HuH-7 (cell line): ENCODE measurements at regions not wholly inside any gene's neighbourhood (a gene's known extent, or its start where the extent isn't known, plus 50 kb on each side); places are given as distances from the start of the nearest gene placed in this dataset.

Experiments
- DNase-seq: peaks from one replicate; pipeline ENCODE4 v3.0.0; 2011; ENCODE audit warnings: low spot score

DNA sequence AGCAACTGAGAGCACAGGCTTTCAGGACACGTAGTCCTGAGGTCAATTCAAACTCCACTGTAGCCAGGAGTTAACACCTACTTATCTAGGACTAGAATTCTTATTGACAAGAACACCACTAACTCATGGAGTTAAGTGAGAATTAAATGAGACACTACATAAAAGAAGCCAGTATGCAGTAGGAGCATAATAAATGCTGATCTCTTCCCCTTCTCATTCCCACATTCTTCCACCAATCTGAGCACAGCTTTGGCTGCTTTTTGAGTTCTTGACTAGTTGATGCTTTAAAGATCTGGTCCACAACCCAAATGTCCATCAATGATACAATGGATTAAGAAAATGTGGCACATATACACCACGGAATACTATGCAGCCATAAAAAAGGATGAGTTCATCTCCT is 55.2 kb downstream of the TTC32 start:
- no peak for DNase-seq

DNA sequence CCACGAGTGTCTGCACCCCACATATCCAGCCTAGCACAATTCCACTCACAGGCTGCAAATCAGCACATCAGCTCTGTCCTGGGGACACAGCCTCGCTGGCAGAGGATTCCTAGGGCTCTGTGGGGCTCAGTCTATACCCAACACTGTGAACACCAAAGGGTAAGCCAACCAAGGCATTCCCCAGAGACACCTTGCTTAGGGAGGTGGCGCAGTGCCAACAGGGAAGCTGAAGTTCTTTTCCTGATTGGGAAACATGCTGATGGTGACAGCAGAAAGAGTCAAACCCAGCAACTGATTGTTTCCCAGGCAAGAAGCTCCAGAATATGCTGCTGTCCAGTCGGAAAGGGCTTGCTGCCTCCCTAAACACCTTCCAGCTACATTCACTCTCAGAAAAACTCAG is 55.8 kb downstream of the TTC32 start:
- DNase-seq: no peak

DNA sequence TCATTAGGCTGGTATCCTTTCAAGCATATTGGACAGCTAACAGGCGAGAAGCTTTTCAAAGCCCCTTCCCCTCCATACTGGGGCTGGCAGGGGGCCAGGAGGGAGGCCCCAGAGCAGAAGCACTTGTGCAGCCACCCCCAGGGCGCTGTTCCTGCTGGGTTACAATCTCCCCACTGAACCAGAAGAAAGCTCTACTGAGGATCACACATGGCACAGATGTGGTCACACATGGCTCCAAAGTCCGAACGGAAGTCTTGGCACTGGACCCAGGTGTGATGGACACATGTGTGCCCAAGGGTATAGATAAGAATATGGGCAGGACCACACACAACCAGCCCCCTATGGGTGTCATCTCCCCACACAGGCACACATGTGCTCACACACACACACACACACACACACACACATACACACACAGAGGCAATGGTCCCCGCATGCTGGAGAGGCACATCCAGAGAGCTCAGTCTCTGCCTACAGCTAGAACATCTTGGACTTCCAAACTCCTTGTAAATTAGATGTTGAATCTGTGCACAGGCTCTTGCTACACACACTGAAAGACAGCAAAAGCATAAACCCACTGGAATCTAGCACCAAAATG is 56.4 kb downstream of the TTC32 start:
- no peak for DNase-seq

DNA sequence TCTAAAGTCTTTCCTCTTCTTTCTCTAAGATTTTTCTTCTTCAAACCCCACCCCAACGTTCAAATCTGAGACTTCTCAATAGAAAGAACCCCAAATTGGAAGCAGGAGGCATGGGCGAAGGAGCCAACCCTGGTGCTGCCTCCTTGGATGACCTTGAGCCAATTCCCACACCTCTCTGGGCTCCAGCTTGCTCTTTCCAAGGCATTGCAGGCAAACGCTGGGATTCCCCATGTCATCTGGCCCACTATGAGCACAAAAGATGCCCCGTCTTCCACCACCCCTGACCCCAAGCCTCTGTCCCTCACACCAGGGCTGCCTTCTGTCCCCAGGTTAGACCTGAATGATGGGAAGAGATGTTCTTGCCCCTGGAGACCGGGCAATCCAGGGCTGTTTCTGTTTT is 57.0 kb downstream of the TTC32 start:
- no peak for DNase-seq

DNA sequence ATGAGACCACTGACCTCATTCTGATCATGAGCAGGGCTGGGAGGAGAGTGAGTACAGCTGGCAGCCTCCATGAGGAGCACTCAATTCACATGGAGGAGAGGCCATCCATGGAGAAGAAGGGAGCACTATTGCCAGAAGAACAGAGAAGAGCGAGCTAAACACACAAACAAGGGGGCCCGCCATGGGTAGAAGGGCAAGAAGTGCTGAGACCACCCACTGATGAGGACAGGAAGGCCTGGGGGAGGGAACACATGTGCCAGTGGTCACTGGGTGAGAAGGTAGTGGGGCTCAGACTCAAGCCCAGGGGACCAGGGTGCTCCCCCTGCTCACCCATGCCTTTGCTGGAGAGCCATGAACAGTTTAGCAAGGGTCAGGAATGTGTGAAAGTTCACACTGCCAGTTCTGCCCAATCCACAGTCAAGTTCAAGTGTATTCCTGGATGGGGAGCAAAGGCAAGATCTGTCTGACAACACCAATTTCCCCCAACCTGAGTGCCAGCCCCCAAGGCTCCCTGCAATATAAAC is 57.7 kb downstream of the TTC32 start:
- DNase-seq: no peak

DNA sequence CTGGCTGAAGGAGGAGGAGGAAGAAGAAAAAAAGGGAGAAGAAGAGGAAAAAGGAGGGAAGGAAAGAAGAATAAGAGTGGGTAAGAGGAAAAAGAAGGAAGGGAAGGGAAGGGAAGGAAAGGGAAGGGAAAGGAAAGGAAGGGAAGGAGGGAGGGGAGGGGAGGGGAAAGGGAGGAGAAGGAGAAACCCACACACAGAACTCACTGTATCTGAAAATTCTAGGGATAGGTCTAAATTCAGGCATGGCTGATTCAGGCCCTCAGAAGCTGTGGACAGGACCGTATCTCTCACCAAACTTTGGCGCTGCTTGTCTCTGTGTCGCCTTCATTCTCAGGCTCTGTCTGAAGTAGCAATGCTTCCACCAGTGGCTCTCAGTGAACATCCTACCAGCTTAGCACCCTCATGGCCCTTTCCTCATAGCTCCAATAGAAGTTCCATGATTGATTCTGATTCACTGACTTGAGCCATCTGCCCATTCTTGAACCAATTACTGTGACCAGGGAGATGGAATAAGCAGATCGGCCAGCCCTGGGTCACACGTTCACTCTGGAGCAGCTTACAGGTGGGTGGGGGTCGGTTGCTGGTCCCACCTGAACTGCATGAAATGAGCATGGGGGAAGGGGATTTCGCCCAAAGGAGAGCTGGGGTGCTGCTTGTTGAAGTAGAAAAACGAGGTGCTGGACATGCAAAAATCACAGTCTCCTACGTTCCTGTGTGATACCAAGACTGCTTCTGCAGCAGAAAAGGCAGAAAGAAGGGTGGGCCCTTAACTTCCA is 59.7 kb downstream of the TTC32 start:
- DNase-seq: no peak

DNA sequence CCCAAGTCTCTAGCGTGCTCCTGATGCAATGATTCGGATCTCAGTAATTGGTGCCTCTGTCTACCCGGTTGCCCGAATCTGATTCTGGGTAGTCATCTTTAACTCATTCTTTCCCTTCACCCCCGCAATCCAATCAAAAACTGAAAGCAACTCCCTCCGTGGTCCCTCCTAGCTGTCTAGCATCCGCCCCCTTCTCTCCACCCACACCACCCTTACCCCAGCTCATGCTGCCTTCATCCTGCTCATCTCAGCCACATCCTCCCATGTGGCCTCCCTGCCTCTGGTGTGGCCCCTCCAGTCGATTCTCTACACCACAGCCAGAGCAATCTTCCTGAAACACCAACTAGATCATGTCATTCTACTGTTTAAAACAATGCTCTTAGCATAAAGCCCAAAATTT is 62.3 kb downstream of the TTC32 start:
- DNase-seq: no peak

DNA sequence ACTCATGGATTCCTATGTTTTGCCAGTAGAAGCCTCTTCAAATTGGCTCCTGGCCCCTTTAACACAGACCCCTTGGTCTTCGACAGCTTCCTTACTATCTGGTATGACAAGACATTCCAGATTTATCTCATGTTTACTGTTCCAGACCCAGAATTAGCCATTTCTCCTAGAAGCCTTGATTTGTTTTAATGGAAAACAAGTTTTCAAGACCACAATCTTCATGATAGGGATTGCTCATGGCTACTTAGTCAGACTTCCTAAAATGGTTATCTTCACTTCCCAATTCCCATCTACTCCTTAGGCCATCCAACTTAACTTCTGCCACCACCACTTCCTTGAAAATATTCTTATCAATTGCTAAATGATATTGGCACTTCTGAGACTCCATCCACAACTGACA is 63.2 kb downstream of the TTC32 start:
- DNase-seq: no peak

DNA sequence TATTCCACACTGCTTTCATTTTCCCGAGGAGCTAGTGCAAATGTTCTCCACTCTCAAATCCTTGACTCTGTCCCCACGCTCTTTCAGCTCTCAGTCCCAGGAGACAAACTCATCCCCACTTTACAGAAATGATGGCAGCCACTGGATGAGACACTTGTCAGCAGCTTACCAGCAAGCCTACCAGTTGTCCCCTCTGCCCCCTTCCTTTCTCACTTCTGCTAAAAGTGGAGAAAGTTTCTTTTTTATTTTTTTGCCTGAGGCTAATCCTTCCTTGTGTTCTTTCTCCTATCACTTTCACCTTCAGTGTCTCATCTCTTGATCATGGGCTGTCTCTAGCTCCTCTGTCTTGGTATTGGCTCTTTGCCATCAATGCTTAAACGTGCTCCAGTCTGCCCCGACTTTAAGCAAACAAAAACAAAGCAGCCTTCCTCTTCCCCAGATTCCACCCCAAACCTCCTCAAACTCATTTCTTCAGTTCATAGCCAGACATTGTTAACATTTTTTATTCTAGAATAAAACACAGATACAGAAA is 64.5 kb downstream of the TTC32 start:
- no peak for DNase-seq

DNA sequence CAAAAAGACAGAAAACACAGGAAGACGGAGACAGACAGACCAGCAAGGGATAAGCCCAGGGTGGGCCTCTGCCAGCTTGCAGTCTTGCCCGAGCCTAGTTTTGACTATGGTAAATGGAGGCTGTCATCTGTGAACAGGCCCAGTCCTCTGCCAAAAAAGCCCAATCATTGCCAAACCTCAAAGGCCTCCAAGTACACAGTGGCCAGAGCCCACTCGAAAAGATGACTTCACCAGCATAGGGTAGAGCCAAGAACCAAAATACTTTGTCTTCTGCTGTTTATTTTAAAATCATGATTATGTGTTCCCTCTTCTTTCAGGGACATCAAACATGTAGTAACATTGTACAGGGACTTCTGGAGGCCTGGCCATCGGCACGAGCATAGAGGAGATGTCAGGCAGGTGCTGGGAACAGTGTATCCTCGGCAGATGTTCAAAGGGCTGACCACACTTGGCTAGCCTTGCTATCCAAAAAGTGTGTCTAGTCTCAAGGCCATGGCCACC is 66.0 kb downstream of the TTC32 start:
- no peak for DNase-seq

DNA sequence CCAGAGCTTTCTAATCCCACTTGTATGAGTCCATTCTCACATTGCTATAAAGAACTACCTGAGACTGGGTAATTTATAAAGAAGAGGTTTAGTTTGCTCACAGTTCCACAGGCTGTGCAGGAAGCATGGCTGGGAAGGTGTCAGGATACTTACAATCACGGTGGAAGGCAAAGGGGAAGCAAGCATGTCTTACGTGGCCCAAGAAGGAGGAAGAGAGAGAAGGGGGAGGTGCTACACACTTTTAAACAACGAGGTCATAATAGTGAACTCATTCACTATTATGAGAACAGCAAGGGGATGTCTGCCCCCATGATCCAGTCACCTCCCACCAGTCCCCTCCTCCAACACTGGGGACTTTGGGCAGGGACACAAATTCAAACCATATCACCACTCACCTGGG is 67.8 kb downstream of the TTC32 start:
- DNase-seq: no peak

DNA sequence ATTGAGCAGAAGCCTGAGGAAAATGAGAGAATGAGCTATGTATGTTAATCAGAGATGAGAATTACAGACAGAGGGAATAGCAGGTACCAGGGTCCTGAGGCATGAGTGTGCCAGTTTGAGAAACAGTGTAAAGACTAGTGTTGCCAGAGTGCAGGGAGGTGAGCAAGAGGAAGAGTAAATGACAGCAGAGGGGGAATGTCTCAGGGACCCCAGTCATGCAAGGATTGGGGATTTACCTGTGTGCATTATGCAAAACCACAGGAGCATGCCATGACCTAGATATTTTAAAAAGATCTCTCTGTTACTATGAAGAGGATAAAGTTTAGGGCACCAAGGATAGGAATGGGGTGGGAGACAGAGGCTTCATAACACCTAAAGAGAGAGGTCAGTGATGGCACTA is 72.1 kb downstream of the TTC32 start:
- DNase-seq: no peak

DNA sequence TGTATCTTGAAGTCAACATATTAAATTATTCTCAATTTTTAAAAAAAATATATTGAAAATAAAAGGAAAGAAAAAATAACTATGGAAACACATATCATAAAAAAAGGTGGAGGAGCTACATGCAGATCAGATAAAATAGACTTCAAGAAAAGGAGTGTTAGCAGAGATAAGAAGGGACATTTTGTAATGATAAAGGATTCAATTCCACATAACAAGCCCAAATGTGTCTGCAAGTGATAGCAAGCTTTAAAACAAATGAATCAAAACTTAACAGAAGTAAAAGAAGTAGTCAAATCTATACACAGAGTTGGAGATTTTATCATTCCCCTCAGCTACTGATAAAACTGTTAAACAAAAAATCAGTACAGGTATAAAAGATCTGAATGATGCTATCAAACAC is 74.9 kb downstream of the TTC32 start:
- DNase-seq: no peak

DNA sequence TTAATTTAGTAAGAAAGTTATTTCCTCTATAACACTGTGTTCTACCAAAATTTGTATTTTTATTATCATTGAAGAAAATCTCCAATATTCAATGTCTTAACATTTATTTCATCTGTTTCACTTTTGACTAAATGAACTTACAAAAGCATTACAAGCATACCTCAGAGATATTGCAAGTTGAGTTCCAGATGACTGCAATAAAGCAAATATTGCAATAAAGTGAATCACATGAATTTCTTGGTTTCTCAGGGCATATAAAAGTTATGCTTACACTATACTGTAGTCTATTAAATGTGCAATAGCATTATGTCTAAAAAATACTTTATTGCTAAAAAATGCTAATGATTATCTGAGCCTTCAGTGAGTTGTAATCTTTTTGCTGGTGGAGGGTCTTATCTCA is 78.3 kb downstream of the TTC32 start:
- no peak for DNase-seq

DNA sequence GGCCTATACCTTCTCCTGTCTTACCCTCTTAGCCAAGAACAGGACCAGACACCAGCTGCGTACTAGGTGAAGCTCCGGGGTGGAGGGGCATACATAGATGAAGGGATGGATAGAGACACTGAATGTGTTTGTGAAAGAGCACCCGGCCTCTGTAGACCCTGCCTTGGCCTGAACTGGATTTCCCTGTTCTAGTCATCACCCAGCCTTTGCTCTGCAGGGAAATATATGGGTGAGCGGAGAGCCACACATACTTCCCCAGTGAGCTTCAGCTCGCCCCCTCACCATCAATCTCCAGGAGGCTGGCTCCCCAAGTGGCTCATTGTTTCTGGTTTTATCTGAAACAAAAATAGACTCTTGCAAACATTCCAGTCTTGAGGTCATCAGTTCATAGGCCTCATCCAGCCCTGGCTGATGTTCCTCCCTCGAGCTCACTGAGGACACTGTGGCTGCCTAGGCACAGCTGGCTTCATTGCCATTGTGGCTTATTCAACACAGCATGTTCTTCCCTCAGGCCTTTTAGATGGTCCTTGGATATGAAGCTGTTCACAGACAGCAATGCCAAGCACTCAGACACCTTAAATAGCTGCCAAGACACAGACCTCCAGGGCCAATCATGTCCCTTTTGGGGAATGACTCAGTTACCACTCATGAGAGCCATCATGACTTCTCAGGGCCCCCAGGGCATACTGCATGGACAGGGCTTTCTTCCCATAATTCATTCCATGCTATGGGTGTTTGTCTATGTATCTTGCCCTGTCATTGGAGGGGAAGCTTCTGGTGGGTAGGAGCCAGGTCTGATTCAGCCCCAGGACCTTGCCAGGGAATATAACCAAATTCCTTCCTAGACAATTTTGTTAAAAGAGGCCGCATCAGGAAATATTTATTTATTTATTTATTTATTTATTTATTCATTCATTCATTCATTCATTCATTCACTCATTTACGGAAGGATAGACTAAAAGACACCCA is 82.4 kb downstream of the TTC32 start:
- no peak for DNase-seq

DNA sequence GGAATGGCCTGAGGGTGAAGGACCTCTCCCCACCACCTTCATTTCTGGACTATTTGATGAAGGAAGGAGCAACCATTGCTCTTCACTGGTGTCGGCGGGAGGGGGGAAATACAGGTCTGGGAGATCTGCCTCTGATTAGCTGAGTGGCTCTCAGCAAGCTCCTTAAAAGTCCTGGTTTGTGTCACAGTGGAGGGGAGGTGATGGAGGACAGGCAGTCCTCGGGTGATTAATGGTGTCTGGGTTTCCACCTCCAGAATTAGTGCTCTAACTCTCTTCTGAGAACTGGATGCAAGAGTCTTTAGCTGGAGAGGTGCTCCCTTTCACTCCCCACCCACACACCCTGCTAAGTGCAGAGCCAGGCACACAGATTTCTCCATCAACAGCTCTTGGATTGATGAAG is 83.2 kb downstream of the TTC32 start:
- no peak for DNase-seq

DNA sequence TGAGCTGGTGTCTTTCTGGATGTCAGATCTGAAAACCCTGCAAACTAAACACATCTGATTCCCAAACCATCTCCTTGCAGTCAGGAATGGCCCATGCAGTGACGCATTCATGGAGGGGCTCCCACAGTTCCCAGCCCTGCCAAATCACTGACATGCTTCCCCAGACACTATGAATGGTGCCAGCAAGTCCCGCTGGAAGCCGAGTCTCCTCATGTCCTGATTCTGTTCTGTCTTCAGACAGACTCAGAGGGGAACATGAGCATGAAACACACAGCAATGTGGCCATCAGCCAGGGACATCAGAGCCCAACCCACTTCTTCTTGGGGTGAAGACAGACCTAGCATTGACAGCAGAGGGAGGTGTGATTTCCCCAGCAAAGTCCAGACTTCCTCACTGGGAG is 83.7 kb downstream of the TTC32 start:
- DNase-seq: no peak

DNA sequence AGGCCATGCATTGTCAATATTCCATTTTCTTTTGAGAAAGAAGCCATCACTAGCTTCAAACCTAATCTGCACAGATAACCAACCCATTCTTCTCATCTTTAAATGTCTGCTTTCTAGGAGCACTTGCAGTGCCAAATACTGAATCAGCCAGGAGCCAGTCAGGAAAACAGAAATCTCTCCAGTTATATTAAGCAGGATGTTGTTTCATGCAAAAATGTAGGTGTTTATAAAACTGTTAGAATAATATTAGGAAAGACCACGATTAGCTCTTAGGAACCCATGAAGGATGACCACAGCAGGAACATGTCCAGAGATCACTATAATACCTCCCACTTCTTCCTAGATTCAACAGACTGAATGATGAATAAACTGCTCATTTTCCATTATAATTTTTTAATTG is 86.0 kb downstream of the TTC32 start:
- DNase-seq: no peak

DNA sequence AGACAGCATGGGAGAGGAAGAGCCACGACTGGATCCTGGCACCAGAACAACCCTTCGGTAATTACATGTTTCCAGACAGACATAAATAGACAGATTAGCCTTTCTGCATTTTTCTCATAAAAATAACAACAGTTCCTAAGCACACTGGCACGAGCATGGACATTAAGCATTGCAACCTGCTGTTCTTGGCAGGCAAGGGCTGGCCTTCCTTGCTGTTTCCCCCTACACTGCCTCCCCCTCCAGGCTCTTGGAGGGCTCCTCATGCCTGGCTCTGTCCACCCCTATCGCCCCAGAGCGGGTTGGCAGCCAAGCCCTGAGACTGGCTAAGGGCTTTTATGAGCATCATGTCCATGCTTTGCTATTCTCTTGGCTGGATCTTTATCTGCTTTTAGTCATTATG is 89.6 kb downstream of the TTC32 start:
- no peak for DNase-seq

DNA sequence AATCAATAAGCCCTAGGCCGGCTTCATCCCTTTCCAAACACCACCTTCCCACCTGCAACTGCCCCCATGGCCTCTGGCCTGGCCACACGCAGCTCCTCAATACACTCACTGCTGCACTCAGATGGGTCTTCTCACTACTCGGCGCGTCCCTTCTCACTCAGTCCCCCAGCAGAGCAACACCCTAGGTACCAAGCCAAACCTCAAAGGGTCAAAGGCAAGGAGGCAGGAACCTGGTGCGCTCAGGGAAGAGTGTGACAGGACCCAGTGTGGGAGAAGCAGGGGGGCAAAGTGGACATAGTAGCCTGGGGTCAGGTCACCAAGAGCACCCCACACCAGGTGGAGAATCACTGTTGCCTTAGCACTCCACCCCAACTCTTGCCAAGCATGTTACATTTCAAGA is 90.6 kb downstream of the TTC32 start:
- DNase-seq: no peak

DNA sequence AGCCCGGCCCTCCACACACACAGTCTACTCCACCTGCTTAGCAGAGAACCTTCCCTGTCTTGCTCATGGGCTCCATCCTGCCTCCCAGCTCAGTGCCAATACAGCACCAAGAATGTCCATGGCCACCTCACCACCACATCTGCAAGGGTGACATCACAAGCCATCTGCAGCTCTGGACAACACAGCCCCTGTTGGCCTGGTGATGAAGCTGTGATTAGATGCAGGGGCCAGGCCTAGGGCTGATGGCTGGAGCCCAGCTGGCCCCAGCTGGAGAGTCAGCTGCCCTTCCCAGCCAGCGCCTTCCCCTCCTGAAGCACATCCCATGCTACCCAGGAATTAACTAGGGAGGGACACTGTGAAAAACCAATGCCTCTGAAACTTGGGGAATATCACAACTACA is 91.1 kb downstream of the TTC32 start:
- no peak for DNase-seq

DNA sequence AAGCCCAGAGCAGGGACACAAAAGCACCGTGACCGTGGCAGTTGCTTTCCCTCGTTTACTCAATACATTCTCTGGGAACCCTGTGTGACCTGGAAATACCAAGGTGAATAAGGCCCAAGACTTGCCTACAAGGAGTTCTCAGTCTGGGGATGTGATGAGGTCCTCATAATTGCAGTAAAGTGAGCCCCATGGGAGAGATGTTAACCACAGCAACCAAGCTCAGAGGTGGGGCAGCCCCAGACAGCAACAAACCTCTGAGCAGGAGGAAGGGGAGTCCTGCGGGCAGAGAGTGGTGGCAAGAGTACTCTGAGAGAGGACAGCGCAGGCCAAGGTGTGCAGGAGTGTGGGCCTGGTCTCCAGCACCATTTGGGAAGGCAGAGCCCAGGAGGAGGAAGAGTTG is 91.6 kb downstream of the TTC32 start:
- no peak for DNase-seq
